GM21423 (cell line): ENCODE measurements at regions not wholly inside any gene's neighbourhood (a gene's known extent, or its start where the extent isn't known, plus 50 kb on each side); places are given as distances from the start of the nearest gene placed in this dataset.
"Not testable (repeated sequence)": the region's sequence is repeated elsewhere in the genome, so short reads cannot be mapped to it uniquely, and the experiment has no call there.

Experiments
- ATAC-seq: cut with Tn5 transposase; IDR thresholded peaks from one replicate; pipeline ENCODE4 v1.9.1; 2021; ENCODE audit warnings: mild to moderate bottlenecking, moderate library complexity; ENCODE audit not compliant: unreplicated experiment

- ATAC-seq = no peak
Observed at GRCh38 chr3:150303768-150304167, 104.3 kb upstream of the TSC22D2 start.

DNA sequence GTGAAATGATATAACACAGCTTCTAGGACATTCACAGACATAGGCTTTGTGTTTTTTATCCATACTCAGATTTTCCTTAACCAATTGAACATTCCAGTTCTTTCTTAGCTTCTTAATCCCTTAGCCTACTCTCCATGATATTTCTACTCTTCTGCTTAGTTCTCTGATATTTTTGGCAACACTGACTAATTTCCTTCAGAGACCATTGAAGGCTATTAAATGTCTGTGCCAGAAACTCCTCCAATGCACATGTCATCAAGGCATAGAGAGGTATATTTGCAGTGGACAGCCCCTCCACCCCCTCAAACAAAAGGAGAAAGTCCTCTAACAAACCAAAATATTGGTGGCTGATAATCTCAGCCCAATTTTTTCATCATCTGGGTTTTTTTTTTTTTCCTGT, 105.9 kb upstream of the TSC22D2 start:
- no peak for ATAC-seq

GRCh38 chr3:150300852-150301517, 107.1 kb upstream of the TSC22D2 start:
- no peak for ATAC-seq

- no peak for ATAC-seq
Observed at GRCh38 chr3:150300388-150300787, 107.7 kb upstream of the TSC22D2 start.

DNA sequence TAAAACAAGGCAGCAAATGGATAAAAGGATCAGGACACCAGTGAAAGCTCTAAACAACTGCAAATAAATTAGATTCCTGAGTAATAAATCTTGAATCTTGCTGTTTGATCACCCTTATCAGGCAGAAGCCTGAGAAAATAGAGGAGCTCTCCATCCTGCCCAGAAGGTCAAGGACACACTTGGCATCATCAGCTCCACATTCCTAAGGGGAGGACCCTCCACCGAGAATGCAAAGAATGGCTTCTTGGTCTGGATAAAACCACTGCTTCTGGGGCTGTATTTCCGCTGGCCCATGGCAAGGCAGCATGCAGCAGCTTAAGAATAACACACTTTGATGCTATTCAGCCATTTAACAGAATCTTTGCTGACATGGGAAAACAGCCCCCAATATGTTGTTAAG, 108.9 kb upstream of the TSC22D2 start:
- ATAC-seq = no peak

DNA sequence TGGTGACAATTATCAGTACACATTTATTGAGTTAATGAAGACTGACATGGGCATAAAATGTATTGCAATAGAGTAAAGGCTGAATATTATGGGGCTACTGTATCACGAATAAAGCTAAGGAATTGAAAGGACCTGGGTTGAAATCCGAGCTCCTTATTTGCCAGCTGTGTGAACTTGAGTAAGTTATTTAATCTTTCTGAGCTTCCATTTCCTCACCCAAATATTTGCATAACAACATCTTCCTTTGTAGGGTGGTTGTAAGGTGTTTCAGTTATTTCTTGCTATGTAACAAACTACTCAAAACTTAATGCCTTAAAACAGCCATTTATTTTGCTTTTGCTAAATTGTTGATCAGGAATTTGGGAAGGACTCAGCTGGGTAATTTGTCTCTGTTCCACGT, 111.1 kb upstream of the TSC22D2 start:
- ATAC-seq = no peak

- ATAC-seq = no peak
Observed at GRCh38 chr3:150296123-150296735, 111.9 kb upstream of the TSC22D2 start.

DNA sequence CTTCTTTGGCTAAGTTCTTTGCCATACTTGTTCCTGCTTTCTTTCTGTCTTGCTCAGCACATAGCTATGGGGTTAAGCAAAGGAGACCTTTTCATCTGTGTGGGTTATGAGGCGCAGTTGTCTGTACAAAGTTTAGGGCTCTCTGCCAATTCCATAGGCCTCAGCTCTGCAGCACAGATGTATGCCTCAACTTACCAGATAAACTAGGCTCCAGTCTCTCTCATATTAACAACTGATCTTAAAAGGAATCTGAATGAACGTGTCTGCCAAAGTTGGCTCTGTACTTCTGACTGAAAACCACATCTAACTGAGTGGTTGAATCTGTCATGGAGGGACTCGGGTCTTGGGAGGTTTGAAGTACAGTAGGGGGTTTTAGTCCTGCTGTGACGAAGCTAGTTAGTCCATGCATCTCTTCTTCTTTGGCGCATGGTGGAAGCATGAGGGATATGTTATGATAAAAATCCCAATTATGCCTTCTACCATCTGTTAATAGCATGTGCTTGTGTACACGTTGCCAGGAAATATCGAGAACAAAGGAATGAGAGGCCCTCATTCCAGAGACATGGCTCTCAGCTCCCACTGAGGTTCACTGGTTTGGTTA, 114.6 kb upstream of the TSC22D2 start:
- no peak for ATAC-seq

DNA sequence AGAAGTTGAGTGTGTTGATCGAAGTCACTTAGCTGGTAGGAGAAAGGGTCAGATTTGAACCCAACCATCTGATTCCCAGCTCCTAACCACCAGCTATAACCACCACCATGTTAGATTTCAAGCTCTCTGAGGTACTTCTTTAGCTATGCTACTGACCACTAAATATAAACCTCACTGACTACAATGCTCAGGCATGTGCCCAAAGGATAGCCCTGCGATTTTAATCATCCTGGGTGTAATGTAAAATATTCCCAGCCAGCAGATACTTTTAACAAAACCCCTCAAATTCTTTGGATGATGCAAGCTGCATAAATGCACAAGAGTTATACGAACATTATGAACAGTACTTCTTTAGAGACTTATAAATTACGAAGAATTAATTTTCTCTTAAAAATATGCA, 115.2 kb upstream of the TSC22D2 start:
- ATAC-seq = no peak

- no peak for ATAC-seq
Observed at GRCh38 chr3:150291515-150291914, 116.6 kb upstream of the TSC22D2 start.

DNA sequence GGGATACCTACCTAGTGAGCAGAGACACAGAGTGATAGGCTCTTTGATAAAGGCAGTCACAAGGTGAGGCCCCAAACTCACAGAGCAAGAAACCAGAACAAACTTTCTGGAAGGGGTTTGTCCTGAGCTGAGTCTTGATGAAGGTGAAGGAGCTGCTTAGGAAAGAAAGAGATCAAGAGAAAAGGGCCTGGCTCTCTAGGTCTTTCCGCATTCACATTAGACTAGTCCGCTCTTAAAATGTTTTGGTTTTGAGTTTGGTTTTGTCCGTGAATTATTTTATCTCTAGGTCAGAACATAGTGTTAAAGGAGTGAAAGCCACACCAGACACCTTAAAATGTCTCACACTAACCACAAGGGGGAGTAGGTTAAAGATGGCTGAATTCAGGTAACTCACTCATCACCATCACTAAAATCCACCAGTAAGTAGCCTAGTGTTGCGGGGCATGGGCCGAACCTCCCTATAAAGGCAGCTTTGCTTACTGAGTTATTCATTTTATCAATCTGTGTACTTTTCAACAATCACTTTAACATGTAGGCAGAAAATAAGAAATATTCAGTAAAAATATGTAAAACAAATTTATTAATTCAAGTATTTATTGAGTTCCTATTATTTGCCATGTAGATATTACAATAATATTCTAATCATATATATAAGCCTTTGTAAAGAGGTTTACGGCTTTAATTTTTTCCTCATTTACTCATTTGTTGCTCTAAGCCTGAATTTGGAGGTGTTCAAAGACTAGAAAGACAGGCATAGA, 121.5 kb upstream of the TSC22D2 start:
- ATAC-seq = peak; percentile 68

- no peak for ATAC-seq
Observed at GRCh38 chr3:150285601-150286000, 122.5 kb upstream of the TSC22D2 start.

DNA sequence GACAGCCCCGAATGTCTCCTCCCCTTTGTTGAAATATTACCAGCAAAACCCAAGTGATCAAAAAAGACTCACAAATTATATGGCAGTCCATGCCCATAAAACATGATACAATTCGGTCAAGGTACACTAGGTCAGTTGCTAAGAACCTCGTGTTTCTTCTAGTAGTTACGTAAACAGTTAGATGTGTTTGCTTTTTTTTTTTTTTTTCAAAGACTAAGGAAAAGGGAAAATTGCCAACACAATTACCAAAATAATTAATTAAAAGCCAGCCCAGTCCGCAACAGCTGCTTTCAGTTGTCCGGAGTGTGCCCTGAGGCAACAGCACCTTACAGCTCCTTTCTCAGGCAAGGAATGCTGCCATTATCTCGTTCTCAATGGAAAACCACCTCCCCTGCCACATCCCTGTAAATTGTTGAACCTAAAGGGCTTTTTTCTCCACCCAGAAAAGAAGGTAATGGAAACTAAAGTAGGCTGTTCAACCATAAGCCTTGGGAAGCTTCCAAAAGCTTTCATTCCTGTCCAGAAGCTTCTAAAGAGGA, 129.2 kb upstream of the TSC22D2 start:
- no peak for ATAC-seq

- no peak for ATAC-seq
Observed at GRCh38 chr3:150278195-150278594, 129.9 kb upstream of the TSC22D2 start.

DNA sequence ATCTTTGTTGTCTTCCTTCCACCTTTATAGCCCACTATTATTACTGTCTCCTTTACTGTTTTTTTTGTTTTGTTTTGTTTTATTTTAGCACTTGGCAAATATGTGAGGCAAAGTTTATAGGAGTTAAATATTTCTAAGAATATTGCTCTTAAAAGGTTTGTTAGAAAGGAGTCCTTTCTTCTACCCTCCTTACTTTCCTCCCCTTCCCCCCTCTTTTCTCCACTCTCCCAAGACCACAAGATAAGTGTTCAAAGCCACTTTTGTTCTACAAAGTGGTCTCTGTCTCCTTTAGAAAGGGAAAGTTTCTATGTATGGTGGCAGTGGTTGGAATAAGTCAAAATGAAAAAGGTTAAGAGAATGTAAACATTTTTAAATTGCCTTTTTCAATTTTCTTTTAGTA, 130.7 kb upstream of the TSC22D2 start:
- no peak for ATAC-seq

- no peak for ATAC-seq
Observed at GRCh38 chr3:150275941-150276340, 132.2 kb upstream of the TSC22D2 start.

GRCh38 chr3:150274372-150274771, 133.7 kb upstream of the TSC22D2 start:
- ATAC-seq = no peak

DNA sequence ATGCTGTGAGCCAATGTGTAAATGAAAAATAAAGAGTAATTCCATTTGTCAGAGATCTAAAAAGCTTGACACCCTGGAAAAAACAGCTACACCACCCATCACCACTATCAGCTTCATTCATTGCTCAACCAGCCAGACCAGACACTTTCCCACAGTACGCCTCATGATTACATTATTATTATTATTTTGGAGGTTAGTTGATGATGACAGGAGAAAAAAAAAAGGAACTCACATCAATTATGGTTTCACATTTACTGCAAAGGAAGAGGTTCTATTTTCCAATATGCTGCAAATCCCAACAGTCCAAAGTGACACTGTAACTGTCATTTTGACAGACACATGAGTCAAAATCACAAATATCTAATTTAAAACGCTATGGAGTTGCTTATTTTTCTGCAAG, 134.7 kb upstream of the TSC22D2 start:
- no peak for ATAC-seq

- no peak for ATAC-seq
Observed at GRCh38 chr3:150271591-150271960, 136.5 kb upstream of the TSC22D2 start.

- no peak for ATAC-seq
Observed at GRCh38 chr3:150270883-150271590, 137.1 kb upstream of the TSC22D2 start.

- ATAC-seq = not testable (repeated sequence)
Observed at GRCh38 chr3:150270444-150270843, 137.7 kb upstream of the TSC22D2 start.
